GM13976 (cell line): ENCODE measurements at regions not wholly inside any gene's neighbourhood (a gene's known extent, or its start where the extent isn't known, plus 50 kb on each side); places are given as distances from the start of the nearest gene placed in this dataset.

Experiments
- DNase-seq: peaks from one replicate; pipeline ENCODE4 v3.0.0; 2012; ENCODE audit warnings: low spot score
- CTCF ChIP-seq: IDR thresholded peaks from 2 replicates; pipeline ENCODE4 v1.5.1; 2012; ENCODE audit warnings: borderline replicate concordance, mild to moderate bottlenecking; ENCODE audit not compliant: insufficient read depth; ENCODE audit errors: extremely low read depth, missing control alignments, control extremely low read depth
- in situ Hi-C: fragments of 300-500 bp; cut with MboI; formaldehyde crosslinking; loops from one replicate; pipeline ENCODE4 v1.12.0; 2022; ENCODE audit warnings: low sequenced_read_pairs, mixed read lengths, inconsistent platforms; ENCODE audit not compliant: unreplicated experiment

GRCh38 chr3:148319161-148319915, 378.4 kb upstream of the AGTR1 start:
- peak; percentile 28 for DNase-seq
- no peak for TF ChIP-seq CTCF
- in situ Hi-C loops = no loop called here

DNA sequence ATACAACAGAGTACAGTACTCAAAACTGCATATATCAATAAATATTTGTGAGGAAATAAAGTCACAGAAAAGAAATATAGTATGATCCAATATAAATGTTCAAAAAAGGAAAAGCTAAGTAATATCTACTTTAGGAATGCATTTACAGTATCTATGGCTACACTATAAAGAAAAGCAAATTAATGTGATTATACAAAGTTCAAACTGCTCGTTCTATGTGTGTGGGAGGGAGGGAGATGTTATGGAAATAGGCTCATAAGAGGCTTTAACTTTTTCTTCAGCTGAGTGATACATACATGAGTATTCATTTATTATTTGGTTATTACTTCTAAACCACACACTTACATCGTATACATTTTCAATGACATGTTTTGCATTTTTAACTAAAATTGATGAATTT, 377.7 kb upstream of the AGTR1 start:
- DNase-seq = no peak
- no peak for TF ChIP-seq CTCF
- in situ Hi-C loops = no loop called here

DNA sequence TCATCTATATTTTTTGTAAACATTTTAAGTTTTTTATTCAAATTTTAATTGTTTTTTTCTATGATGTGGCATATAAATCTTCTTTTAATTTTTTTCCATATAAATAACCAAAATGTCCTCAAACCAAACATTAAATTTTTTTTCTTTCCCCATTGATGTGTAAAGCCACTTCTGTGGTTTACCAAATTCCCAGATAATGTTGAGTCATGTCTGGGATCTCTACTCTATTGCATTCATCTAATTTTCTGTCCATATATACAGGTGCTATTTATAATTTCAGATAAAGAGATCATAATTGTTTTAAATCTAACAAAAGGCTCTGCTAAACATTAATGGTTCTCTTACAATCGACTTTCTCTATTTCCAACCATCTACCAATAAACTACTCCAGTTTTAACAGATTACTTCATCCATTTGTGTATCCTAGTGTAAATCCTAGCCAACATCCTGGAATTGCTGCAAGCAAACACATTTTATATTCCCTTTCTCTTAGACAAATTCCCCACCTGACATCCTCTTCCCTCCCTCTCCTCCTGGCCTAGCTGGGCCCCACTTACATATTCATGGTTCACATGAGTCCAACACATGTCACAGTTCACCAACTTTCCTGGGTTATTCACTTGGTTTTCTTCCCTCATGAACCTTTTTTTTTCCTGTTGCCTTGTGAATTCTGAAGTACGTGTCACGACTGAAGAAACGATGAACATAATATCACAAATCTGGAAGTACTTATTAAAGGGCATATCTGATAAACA, 368.0 kb upstream of the AGTR1 start:
- in situ Hi-C loops = no loop called here
- DNase-seq = no peak
- TF ChIP-seq CTCF = no peak

DNA sequence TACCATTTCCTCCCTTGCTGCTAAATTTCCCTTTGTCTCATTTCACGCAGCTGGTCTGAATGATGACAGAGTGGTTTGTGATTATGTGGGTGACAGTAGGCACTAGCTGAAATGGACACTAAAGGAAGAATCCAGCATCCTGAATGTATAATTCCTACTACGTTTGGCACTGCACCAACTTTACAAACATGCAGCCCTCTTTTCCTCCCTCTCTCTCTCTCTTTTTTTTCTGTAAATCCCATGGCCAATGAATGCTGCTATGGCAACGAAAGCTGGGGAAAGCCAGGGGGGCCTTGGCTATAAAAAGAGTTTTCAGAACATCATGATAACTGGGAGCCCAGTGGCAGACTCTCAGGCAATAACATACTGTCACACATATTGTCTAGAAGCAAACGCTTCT, 367.2 kb upstream of the AGTR1 start:
- in situ Hi-C loops = no loop called here
- TF ChIP-seq CTCF = no peak
- no peak for DNase-seq

- no peak for DNase-seq
- in situ Hi-C loops = no loop called here
- no peak for TF ChIP-seq CTCF
These were observed 366.4 kb upstream of the AGTR1 start for GRCh38 chr3:148331081-148331846.

GRCh38 chr3:148332509-148332908, 365.2 kb upstream of the AGTR1 start:
- DNase-seq = no peak
- in situ Hi-C loops = no loop called here
- TF ChIP-seq CTCF = no peak
